GM12878 (cell line): ENCODE measurements at regions not wholly inside any gene's neighbourhood (a gene's known extent, or its start where the extent isn't known, plus 50 kb on each side); places are given as distances from the start of the nearest gene placed in this dataset.

Experiments
- CEBPB ChIP-seq, 2 experiments: fragments of 150-350 bp in 1 of 2; IDR thresholded peaks; 2 replicates each; pipeline ENCODE4 v1.6.1; 2012 to 2014; ENCODE audit warnings: low read depth in 2 of 2, low read length in 2 of 2, borderline replicate concordance in 1 of 2, inconsistent platforms in 1 of 2
- MYC ChIP-seq: IDR thresholded peaks from 2 replicates; pipeline ENCODE4 v1.6.1; 2011; ENCODE audit warnings: mild to moderate bottlenecking, low read length, moderate library complexity, inconsistent platforms; ENCODE audit not compliant: insufficient read depth, insufficient replicate concordance, insufficient read length, severe bottlenecking
- POLR2A ChIP-seq: IDR thresholded peaks from 2 replicates; pipeline ENCODE4 v1.6.1; 2011; ENCODE audit warnings: low read depth, mild to moderate bottlenecking, low read length
- POLR2AphosphoS5 ChIP-seq: IDR thresholded peaks from 2 replicates; pipeline ENCODE4 v1.6.1; 2011; ENCODE audit warnings: mild to moderate bottlenecking, low read length, inconsistent platforms
- RAD21 ChIP-seq: IDR thresholded peaks from 2 replicates; pipeline ENCODE4 v1.6.1; 2011; ENCODE audit warnings: mild to moderate bottlenecking, low read depth, low read length, moderate library complexity; ENCODE audit not compliant: insufficient read depth
- RFX5 ChIP-seq: IDR thresholded peaks from 2 replicates; pipeline ENCODE4 v1.6.1; 2011; ENCODE audit warnings: low read depth, low read length, improper control_type of control experiment
- SIX5 ChIP-seq: IDR thresholded peaks from 2 replicates; pipeline ENCODE4 v1.6.1; 2011; ENCODE audit warnings: mild to moderate bottlenecking, low read depth, low read length, moderate library complexity; ENCODE audit not compliant: severe bottlenecking
- SMC3 ChIP-seq: IDR thresholded peaks from 2 replicates; pipeline ENCODE4 v1.6.1; 2011; ENCODE audit warnings: low read length, improper control_type of control experiment, borderline replicate concordance
- TAF1 ChIP-seq: IDR thresholded peaks from 2 replicates; pipeline ENCODE4 v1.6.1; 2011; ENCODE audit warnings: mild to moderate bottlenecking, low read depth, low read length, borderline replicate concordance
- TF ChIP-seq, protein P1 (sequence below): IDR thresholded peaks from 2 replicates; pipeline ENCODE4 v1.6.1; 2012; ENCODE audit warnings: low read depth, low read length, improper control_type of control experiment
- TF ChIP-seq, protein P2 (sequence below), 3 experiments: IDR thresholded peaks in 2 of 3; conservative IDR thresholded peaks in 1 of 3; 2 replicates each; pipeline ENCODE4 v1.5.1; 2011; ENCODE audit warnings: low read depth in 3 of 3, low read length in 3 of 3, mild to moderate bottlenecking in 3 of 3, control low read depth in 2 of 3, moderate library complexity in 2 of 3, inconsistent platforms in 1 of 3, mixed read lengths in 1 of 3; ENCODE audit not compliant: control insufficient read depth in 2 of 3, insufficient read depth in 1 of 3; ENCODE audit errors: extremely low read depth in 1 of 3
- TF ChIP-seq, protein P3 (sequence below): fragments of 450-650 bp; formaldehyde crosslinking; IDR thresholded peaks from 2 replicates; pipeline ENCODE4 v1.4.0; 2020; ENCODE audit warnings: mild to moderate bottlenecking, moderate library complexity
- TF ChIP-seq, protein P4 (sequence below): fragments of 450-650 bp; IDR thresholded peaks from 2 replicates; pipeline ENCODE4 v1.6.1; 2017; ENCODE audit warnings: mild to moderate bottlenecking, moderate library complexity

DNA sequence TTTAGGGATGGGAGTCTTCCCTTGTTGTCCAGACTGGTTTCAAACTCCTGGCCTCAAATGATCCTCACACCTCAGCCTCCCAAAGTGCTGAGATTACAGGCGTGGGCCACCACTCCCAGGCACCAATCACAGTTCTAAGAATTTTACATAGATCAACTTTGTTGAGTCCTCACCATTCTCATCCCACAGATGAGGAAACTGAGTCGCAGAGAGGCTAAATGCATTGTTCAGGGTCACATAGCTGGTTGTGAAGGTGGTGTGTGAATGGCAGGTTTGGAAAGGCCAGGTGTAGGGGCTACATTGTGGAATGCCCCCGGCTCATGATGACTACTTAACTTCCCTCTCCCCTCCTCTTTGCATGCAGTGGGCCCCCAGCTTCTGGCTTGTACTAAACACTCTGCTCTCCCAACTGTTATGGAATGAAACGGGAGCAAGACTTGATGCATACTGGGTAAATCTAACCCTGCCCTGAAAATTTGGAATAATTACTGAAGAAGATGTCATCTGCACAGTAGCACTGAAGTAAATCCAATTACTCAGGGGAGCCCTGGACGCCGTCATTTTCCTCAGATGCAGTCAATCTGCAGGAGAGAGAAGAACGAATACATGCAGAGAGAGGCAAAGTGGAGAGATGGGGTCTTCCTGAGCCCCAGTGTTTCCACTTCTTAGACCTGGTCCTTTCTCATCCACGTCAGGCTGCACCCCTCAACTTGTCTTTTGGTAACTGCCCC, 102.3 kb upstream of the ZNF217 start:
- TF ChIP-seq, protein P1, sequence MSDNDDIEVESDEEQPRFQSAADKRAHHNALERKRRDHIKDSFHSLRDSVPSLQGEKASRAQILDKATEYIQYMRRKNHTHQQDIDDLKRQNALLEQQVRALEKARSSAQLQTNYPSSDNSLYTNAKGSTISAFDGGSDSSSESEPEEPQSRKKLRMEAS = no peak
- TF ChIP-seq, protein P2, sequence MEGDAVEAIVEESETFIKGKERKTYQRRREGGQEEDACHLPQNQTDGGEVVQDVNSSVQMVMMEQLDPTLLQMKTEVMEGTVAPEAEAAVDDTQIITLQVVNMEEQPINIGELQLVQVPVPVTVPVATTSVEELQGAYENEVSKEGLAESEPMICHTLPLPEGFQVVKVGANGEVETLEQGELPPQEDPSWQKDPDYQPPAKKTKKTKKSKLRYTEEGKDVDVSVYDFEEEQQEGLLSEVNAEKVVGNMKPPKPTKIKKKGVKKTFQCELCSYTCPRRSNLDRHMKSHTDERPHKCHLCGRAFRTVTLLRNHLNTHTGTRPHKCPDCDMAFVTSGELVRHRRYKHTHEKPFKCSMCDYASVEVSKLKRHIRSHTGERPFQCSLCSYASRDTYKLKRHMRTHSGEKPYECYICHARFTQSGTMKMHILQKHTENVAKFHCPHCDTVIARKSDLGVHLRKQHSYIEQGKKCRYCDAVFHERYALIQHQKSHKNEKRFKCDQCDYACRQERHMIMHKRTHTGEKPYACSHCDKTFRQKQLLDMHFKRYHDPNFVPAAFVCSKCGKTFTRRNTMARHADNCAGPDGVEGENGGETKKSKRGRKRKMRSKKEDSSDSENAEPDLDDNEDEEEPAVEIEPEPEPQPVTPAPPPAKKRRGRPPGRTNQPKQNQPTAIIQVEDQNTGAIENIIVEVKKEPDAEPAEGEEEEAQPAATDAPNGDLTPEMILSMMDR (IDR thresholded peaks at IDR 0.05 in 2 of 3, conservative IDR thresholded peaks at IDR 0.05 in 1 of 3; ENCODE audit: control insufficient read depth in 2 of 3, extremely low read depth in 1 of 3, insufficient read depth in 1 of 3, low read depth in 3 of 3, low read length in 3 of 3) = no peak
- no peak for TF ChIP-seq MYC
- TF ChIP-seq, protein P3, sequence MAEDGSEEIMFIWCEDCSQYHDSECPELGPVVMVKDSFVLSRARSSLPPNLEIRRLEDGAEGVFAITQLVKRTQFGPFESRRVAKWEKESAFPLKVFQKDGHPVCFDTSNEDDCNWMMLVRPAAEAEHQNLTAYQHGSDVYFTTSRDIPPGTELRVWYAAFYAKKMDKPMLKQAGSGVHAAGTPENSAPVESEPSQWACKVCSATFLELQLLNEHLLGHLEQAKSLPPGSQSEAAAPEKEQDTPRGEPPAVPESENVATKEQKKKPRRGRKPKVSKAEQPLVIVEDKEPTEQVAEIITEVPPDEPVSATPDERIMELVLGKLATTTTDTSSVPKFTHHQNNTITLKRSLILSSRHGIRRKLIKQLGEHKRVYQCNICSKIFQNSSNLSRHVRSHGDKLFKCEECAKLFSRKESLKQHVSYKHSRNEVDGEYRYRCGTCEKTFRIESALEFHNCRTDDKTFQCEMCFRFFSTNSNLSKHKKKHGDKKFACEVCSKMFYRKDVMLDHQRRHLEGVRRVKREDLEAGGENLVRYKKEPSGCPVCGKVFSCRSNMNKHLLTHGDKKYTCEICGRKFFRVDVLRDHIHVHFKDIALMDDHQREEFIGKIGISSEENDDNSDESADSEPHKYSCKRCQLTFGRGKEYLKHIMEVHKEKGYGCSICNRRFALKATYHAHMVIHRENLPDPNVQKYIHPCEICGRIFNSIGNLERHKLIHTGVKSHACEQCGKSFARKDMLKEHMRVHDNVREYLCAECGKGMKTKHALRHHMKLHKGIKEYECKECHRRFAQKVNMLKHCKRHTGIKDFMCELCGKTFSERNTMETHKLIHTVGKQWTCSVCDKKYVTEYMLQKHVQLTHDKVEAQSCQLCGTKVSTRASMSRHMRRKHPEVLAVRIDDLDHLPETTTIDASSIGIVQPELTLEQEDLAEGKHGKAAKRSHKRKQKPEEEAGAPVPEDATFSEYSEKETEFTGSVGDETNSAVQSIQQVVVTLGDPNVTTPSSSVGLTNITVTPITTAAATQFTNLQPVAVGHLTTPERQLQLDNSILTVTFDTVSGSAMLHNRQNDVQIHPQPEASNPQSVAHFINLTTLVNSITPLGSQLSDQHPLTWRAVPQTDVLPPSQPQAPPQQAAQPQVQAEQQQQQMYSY (CRISPR knock-in tag) = no peak
- TF ChIP-seq POLR2A = no peak
- no peak for TF ChIP-seq TAF1
- no peak for TF ChIP-seq SIX5
- no peak for TF ChIP-seq CEBPB (IDR thresholded peaks at IDR 0.05; ENCODE audit: borderline replicate concordance in 1 of 2, low read depth in 2 of 2, low read length in 2 of 2)
- no peak for TF ChIP-seq RAD21
- TF ChIP-seq SMC3 = no peak
- TF ChIP-seq RFX5 = no peak
- TF ChIP-seq POLR2AphosphoS5 = no peak
- TF ChIP-seq, protein P4, sequence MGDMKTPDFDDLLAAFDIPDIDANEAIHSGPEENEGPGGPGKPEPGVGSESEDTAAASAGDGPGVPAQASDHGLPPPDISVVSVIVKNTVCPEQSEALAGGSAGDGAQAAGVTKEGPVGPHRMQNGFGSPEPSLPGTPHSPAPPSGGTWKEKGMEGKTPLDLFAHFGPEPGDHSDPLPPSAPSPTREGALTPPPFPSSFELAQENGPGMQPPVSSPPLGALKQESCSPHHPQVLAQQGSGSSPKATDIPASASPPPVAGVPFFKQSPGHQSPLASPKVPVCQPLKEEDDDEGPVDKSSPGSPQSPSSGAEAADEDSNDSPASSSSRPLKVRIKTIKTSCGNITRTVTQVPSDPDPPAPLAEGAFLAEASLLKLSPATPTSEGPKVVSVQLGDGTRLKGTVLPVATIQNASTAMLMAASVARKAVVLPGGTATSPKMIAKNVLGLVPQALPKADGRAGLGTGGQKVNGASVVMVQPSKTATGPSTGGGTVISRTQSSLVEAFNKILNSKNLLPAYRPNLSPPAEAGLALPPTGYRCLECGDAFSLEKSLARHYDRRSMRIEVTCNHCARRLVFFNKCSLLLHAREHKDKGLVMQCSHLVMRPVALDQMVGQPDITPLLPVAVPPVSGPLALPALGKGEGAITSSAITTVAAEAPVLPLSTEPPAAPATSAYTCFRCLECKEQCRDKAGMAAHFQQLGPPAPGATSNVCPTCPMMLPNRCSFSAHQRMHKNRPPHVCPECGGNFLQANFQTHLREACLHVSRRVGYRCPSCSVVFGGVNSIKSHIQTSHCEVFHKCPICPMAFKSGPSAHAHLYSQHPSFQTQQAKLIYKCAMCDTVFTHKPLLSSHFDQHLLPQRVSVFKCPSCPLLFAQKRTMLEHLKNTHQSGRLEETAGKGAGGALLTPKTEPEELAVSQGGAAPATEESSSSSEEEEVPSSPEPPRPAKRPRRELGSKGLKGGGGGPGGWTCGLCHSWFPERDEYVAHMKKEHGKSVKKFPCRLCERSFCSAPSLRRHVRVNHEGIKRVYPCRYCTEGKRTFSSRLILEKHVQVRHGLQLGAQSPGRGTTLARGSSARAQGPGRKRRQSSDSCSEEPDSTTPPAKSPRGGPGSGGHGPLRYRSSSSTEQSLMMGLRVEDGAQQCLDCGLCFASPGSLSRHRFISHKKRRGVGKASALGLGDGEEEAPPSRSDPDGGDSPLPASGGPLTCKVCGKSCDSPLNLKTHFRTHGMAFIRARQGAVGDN = no peak
